Activated CD4-positive, alpha-beta T cell treated with anti-CD3 and anti-CD28 coated beads for 36 hours (primary cell): ENCODE measurements at regions not wholly inside any gene's neighbourhood (a gene's known extent, or its start where the extent isn't known, plus 50 kb on each side); places are given as distances from the start of the nearest gene placed in this dataset.
"Not testable (repeated sequence)": the region's sequence is repeated elsewhere in the genome, so short reads cannot be mapped to it uniquely, and the experiment has no call there.

ENCODE experiments used
- ATAC-seq: fragments of 200-7000 bp; cut with Tn5 transposase; one replicate; pipeline ENCODE4 v1.10.0; 2021; ENCODE audit warnings: mild to moderate bottlenecking, moderate library complexity
- CTCF ChIA-PET: fragments of 350-600 bp; sonication (Branson Sonifier 250); formaldehyde crosslinking; loops from one replicate; lab custom pipeline; 2021; ENCODE audit warnings: antibody characterized with exemption; lab: Charles Lee
- POLR2A ChIA-PET: fragments of 350-600 bp; sonication (Branson Sonifier 250); formaldehyde crosslinking; loops from one replicate; lab custom pipeline; 2021; ENCODE audit warnings: antibody characterized with exemption, inconsistent platforms; lab: Charles Lee
- DNase-seq: peaks from one replicate; pipeline ENCODE4 v3.0.0-alpha.2; 2020
- H3K27ac Mint-ChIP-seq: one replicate; pipeline ENCODE4 v1.8.0; 2021; ENCODE audit warnings: mixed read lengths
- H3K27me3 Mint-ChIP-seq: one replicate; pipeline ENCODE4 v1.8.0; 2021; ENCODE audit warnings: mixed read lengths
- H3K36me3 Mint-ChIP-seq: one replicate; pipeline ENCODE4 v1.8.0; 2021; ENCODE audit warnings: low read depth, mixed read lengths
- H3K4me1 Mint-ChIP-seq: one replicate; pipeline ENCODE4 v1.8.0; 2021; ENCODE audit warnings: mixed read lengths
- H3K4me3 Mint-ChIP-seq: one replicate; pipeline ENCODE4 v1.8.0; 2021; ENCODE audit warnings: mild to moderate bottlenecking, moderate library complexity, mixed read lengths
- H3K9me3 Mint-ChIP-seq: one replicate; pipeline ENCODE4 v1.8.0; 2021; ENCODE audit warnings: low read depth, mixed read lengths
- intact Hi-C, 2 experiments: fragments of 100-400 bp; cut with DNase I in 1 of 2; cut with micrococcal nuclease in 1 of 2; formaldehyde crosslinking; loops; one replicate each; pipeline versions ENCODE4 v1.14.2 to v1.15.1; 2022 to 2024; cut with DNase I, micrococcal nuclease

- intact Hi-C loops, result no loop called here
- Mint-ChIP-seq H3K27ac (no peak overlapping the region), H3K36me3 (no peaks in the 10 kb centered on the region), H3K9me3 (no peaks in the 10 kb centered on the region), H3K27me3 (no peaks in the 10 kb centered on the region), H3K4me3 (no peak overlapping the region), H3K4me1 (no peaks in the 10 kb centered on the region)
- ATAC-seq (no peak), DNase-seq (no peak)
- ChIA-PET CTCF (no interaction called here), POLR2A (no interaction called here)
These were observed 420.4 kb upstream of the TMEFF2 start for GRCh38 chr2:192615105-192615504.

- intact Hi-C loops, result no loop called here
- Mint-ChIP-seq H3K36me3 (no peaks in the 10 kb centered on the region), H3K9me3 (peaks cover 5% of the 10 kb centered on the region), H3K27ac (no peak overlapping the region), H3K27me3 (no peaks in the 10 kb centered on the region), H3K4me3 (no peak overlapping the region), H3K4me1 (no peaks in the 10 kb centered on the region)
- CTCF ChIA-PET, result no interaction called here
- ATAC-seq (no peak), DNase-seq (no peak)
- POLR2A ChIA-PET, result no interaction called here
These were observed 409.6 kb upstream of the TMEFF2 start for GRCh38 chr2:192604295-192604694.

- H3K27me3 Mint-ChIP-seq, H3K27ac Mint-ChIP-seq, H3K36me3 Mint-ChIP-seq, H3K9me3 Mint-ChIP-seq, POLR2A ChIA-PET, H3K4me1 Mint-ChIP-seq, CTCF ChIA-PET, intact Hi-C loops, DNase-seq, H3K4me3 Mint-ChIP-seq: not testable (repeated sequence)
- peak; percentile 49 for ATAC-seq
These were observed 403.9 kb upstream of the TMEFF2 start for GRCh38 chr2:192598649-192599048.

- H3K27ac Mint-ChIP-seq, result no peak overlapping the region
- ATAC-seq (no peak), DNase-seq (no peak)
- H3K27me3 Mint-ChIP-seq, result no peaks in the 10 kb centered on the region
- no peaks in the 10 kb centered on the region for H3K4me1 Mint-ChIP-seq
- ChIA-PET POLR2A (no interaction called here), CTCF (interaction anchor here (1.7 kb wide), 1 partner anchor 14 kb away, joined by 3 read pairs; no protein-coding TSS in a partner anchor)
- H3K36me3 Mint-ChIP-seq, result no peaks in the 10 kb centered on the region
- H3K4me3 Mint-ChIP-seq, result no peak overlapping the region
- no peaks in the 10 kb centered on the region for H3K9me3 Mint-ChIP-seq
- intact Hi-C loops, result no loop called here
These were observed 398.8 kb upstream of the TMEFF2 start for GRCh38 chr2:192593561-192593960.

- DNase-seq, result no peak
- intact Hi-C loops, result no loop called here
- CTCF ChIA-PET, result no interaction called here
These were observed 396.9 kb upstream of the TMEFF2 start for GRCh38 chr2:192591617-192592016.

GRCh38 chr2:192585418-192585817 is 390.7 kb upstream of the TMEFF2 start:
- no peak overlapping the region for H3K4me3 Mint-ChIP-seq
- no peak for DNase-seq
- ChIA-PET CTCF (no interaction called here), POLR2A (no interaction called here)
- no peaks in the 10 kb centered on the region for H3K27me3 Mint-ChIP-seq
- intact Hi-C loops, result no loop called here
- no peaks in the 10 kb centered on the region for H3K9me3 Mint-ChIP-seq
- H3K36me3 Mint-ChIP-seq, result no peaks in the 10 kb centered on the region
- no peak for ATAC-seq
- no peak overlapping the region for H3K27ac Mint-ChIP-seq
- no peaks in the 10 kb centered on the region for H3K4me1 Mint-ChIP-seq

More at GRCh38 chr2:192591617-192592016, 396.9 kb upstream of the TMEFF2 start:
- no peaks in the 10 kb centered on the region for H3K9me3 Mint-ChIP-seq
- ATAC-seq, result no peak
- no peak overlapping the region for H3K4me3 Mint-ChIP-seq
- H3K27me3 Mint-ChIP-seq, result no peaks in the 10 kb centered on the region
- no peak overlapping the region for H3K27ac Mint-ChIP-seq
- POLR2A ChIA-PET, result no interaction called here
- no peaks in the 10 kb centered on the region for H3K36me3 Mint-ChIP-seq
- no peaks in the 10 kb centered on the region for H3K4me1 Mint-ChIP-seq

- no peak overlapping the region for H3K4me3 Mint-ChIP-seq
- no peaks in the 10 kb centered on the region for H3K4me1 Mint-ChIP-seq
- DNase-seq, result no peak
- H3K36me3 Mint-ChIP-seq, result no peaks in the 10 kb centered on the region
- H3K27me3 Mint-ChIP-seq, result no peaks in the 10 kb centered on the region
- no peak overlapping the region for H3K27ac Mint-ChIP-seq
- POLR2A ChIA-PET, result no interaction called here
- CTCF ChIA-PET, result no interaction called here
- H3K9me3 Mint-ChIP-seq, result no peaks in the 10 kb centered on the region
- ATAC-seq, result no peak
- intact Hi-C loops, result no loop called here
These were observed 390.2 kb upstream of the TMEFF2 start for GRCh38 chr2:192584976-192585375.

- Mint-ChIP-seq H3K4me3 (no peak overlapping the region), H3K36me3 (no peaks in the 10 kb centered on the region), H3K27me3 (no peaks in the 10 kb centered on the region), H3K4me1 (no peaks in the 10 kb centered on the region), H3K9me3 (no peaks in the 10 kb centered on the region), H3K27ac (no peak overlapping the region)
- CTCF ChIA-PET, result no interaction called here
- POLR2A ChIA-PET, result no interaction called here
- no peak for ATAC-seq
- no peak for DNase-seq
- intact Hi-C loops, result no loop called here
These were observed 385.4 kb upstream of the TMEFF2 start for GRCh38 chr2:192579965-192580700.

GRCh38 chr2:192578780-192579179 is 384.0 kb upstream of the TMEFF2 start:
- ChIA-PET CTCF (no interaction called here), POLR2A (no interaction called here)
- intact Hi-C loops, result no loop called here
- H3K9me3 Mint-ChIP-seq, result no peaks in the 10 kb centered on the region
- H3K27ac Mint-ChIP-seq, result no peak overlapping the region
- H3K27me3 Mint-ChIP-seq, result no peaks in the 10 kb centered on the region
- no peaks in the 10 kb centered on the region for H3K4me1 Mint-ChIP-seq
- ATAC-seq (no peak), DNase-seq (no peak)
- H3K4me3 Mint-ChIP-seq, result no peak overlapping the region
- no peaks in the 10 kb centered on the region for H3K36me3 Mint-ChIP-seq

GRCh38 chr2:192577706-192578105 is 383.0 kb upstream of the TMEFF2 start:
- intact Hi-C loops, result no loop called here
- Mint-ChIP-seq H3K4me1 (no peaks in the 10 kb centered on the region), H3K27ac (no peak overlapping the region), H3K9me3 (no peaks in the 10 kb centered on the region), H3K27me3 (no peaks in the 10 kb centered on the region), H3K4me3 (no peak overlapping the region), H3K36me3 (no peaks in the 10 kb centered on the region)
- DNase-seq (no peak), ATAC-seq (no peak)
- ChIA-PET CTCF (no interaction called here), POLR2A (no interaction called here)

GRCh38 chr2:192574552-192574951 is 379.8 kb upstream of the TMEFF2 start:
- ChIA-PET CTCF (no interaction called here), POLR2A (no interaction called here)
- H3K27ac Mint-ChIP-seq, result no peak overlapping the region
- no peaks in the 10 kb centered on the region for H3K27me3 Mint-ChIP-seq
- no peaks in the 10 kb centered on the region for H3K36me3 Mint-ChIP-seq
- no peak overlapping the region for H3K4me3 Mint-ChIP-seq
- intact Hi-C loops, result no loop called here
- no peaks in the 10 kb centered on the region for H3K4me1 Mint-ChIP-seq
- DNase-seq (no peak), ATAC-seq (no peak)
- H3K9me3 Mint-ChIP-seq, result no peaks in the 10 kb centered on the region

- Mint-ChIP-seq H3K4me1 (no peaks in the 10 kb centered on the region), H3K36me3 (no peaks in the 10 kb centered on the region), H3K4me3 (no peak overlapping the region), H3K9me3 (no peaks in the 10 kb centered on the region), H3K27ac (no peak overlapping the region), H3K27me3 (no peaks in the 10 kb centered on the region)
- intact Hi-C loops, result no loop called here
- DNase-seq, result no peak
- ChIA-PET POLR2A (no interaction called here), CTCF (interaction anchor here (0.7 to 1.3 kb wide), 2 partner anchors 10 to 17 kb away, joined by 3 to 5 read pairs; no protein-coding TSS in a partner anchor)
- ATAC-seq, result no peak
These were observed 376.9 kb upstream of the TMEFF2 start for GRCh38 chr2:192571636-192572035.
